HepG2 (cell line): ENCODE measurements at regions not wholly inside any gene's neighbourhood (a gene's known extent, or its start where the extent isn't known, plus 50 kb on each side); places are given as distances from the start of the nearest gene placed in this dataset.

Experiments
- CBX5 ChIP-seq: sonication (generic); formaldehyde crosslinking; IDR thresholded peaks from 2 replicates; pipeline ENCODE4 v1.4.0; 2020; ENCODE audit warnings: missing genetic modification reagents, borderline replicate concordance
- DZIP1 ChIP-seq: sonication (generic); formaldehyde crosslinking; IDR thresholded peaks from 2 replicates; pipeline ENCODE4 v1.5.0; 2020; ENCODE audit warnings: mild to moderate bottlenecking, missing genetic modification reagents
- ERF ChIP-seq: IDR thresholded peaks from 2 replicates; pipeline ENCODE4 v1.6.1; 2018; ENCODE audit warnings: missing biosample characterization, missing genetic modification reagents
- IKZF4 ChIP-seq: sonication (generic); formaldehyde crosslinking; IDR thresholded peaks from 2 replicates; pipeline ENCODE4 v1.5.1; 2020; ENCODE audit warnings: borderline replicate concordance, mild to moderate bottlenecking, low read depth, missing genetic modification reagents; ENCODE audit errors: not compliant biosample characterization
- JDP2 ChIP-seq: sonication (generic); formaldehyde crosslinking; IDR thresholded peaks from 2 replicates; pipeline ENCODE4 v1.8.1; 2022; ENCODE audit warnings: missing genetic modification reagents, borderline replicate concordance
- KIAA2018 ChIP-seq: sonication (generic); formaldehyde crosslinking; IDR thresholded peaks from 2 replicates; pipeline ENCODE4 v1.5.0; 2020; ENCODE audit warnings: mild to moderate bottlenecking, missing genetic modification reagents, borderline replicate concordance
- MTA1 ChIP-seq: sonication (generic); formaldehyde crosslinking; IDR thresholded peaks from 2 replicates; pipeline ENCODE4 v1.4.0; 2020; ENCODE audit warnings: missing genetic modification reagents, mild to moderate bottlenecking, borderline replicate concordance
- NR0B2 ChIP-seq: sonication (generic); formaldehyde crosslinking; IDR thresholded peaks from 2 replicates; pipeline ENCODE4 v1.4.0; 2020; ENCODE audit warnings: mild to moderate bottlenecking, missing genetic modification reagents
- PBX2 ChIP-seq: IDR thresholded peaks from 2 replicates; pipeline ENCODE4 v1.6.1; 2016; ENCODE audit warnings: control low read depth
- RBM39 ChIP-seq: fragments of 200-400 bp; formaldehyde crosslinking; IDR thresholded peaks from one replicate; pipeline ENCODE4 v1.6.1; 2018; ENCODE audit warnings: antibody characterized with exemption, mild to moderate bottlenecking, low read depth, low read length; ENCODE audit not compliant: poor library complexity, severe bottlenecking
- SALL1 ChIP-seq: sonication (generic); formaldehyde crosslinking; IDR thresholded peaks from 2 replicates; pipeline ENCODE4 v1.8.0; 2022; ENCODE audit warnings: mild to moderate bottlenecking, missing genetic modification reagents
- ZBTB21 ChIP-seq: sonication (generic); formaldehyde crosslinking; IDR thresholded peaks from 2 replicates; pipeline ENCODE4 v1.4.0; 2020; ENCODE audit warnings: missing genetic modification reagents
- ZFP36L1 ChIP-seq: sonication (generic); formaldehyde crosslinking; IDR thresholded peaks from 2 replicates; pipeline ENCODE4 v1.8.0; 2022; ENCODE audit warnings: mild to moderate bottlenecking, missing genetic modification reagents, moderate library complexity
- ZNF235 ChIP-seq: sonication (generic); formaldehyde crosslinking; IDR thresholded peaks from 2 replicates; pipeline ENCODE4 v1.8.1; 2023; ENCODE audit warnings: mild to moderate bottlenecking, missing genetic modification reagents, borderline replicate concordance
- ZNF674 ChIP-seq: sonication (generic); formaldehyde crosslinking; IDR thresholded peaks from 2 replicates; pipeline ENCODE4 v1.5.0; 2020; ENCODE audit warnings: low read depth, mild to moderate bottlenecking, missing genetic modification reagents

GRCh38 chr6:169921853-169922824 lies 170.7 kb downstream of the ERMARD start (continued):
- TF ChIP-seq PBX2 (CRISPR knock-in tag): peak; percentile 27; the same call in 1 of the 2 replicates
- TF ChIP-seq ZFP36L1 (CRISPR knock-in tag): no peak
- 0 out of 2 replicates have a peak, but pooled peaks have one; percentile 33 for TF ChIP-seq DZIP1
- peak; percentile 63 for TF ChIP-seq SALL1 (CRISPR knock-in tag)
- no peak for TF ChIP-seq KIAA2018 (CRISPR knock-in tag)
- TF ChIP-seq MTA1 (CRISPR knock-in tag): peak; percentile 72; the same call in 1 of the 2 replicates
- TF ChIP-seq RBM39: peak; percentile 43
- no peak for TF ChIP-seq ZBTB21 (CRISPR knock-in tag)
- TF ChIP-seq IKZF4 (CRISPR knock-in tag): no peak
- TF ChIP-seq ZNF674 (CRISPR knock-in tag): no peak
- TF ChIP-seq JDP2 (CRISPR knock-in tag): no peak
- TF ChIP-seq CBX5: no peak
- TF ChIP-seq ERF: peak; percentile 70
- TF ChIP-seq ZNF235 (CRISPR knock-in tag): no peak
- no peak for TF ChIP-seq NR0B2 (CRISPR knock-in tag)
